IPS DF 4.7 (cell line): ENCODE measurements at regions not wholly inside any gene's neighbourhood (a gene's known extent, or its start where the extent isn't known, plus 50 kb on each side); places are given as distances from the start of the nearest gene placed in this dataset.
"Not testable (repeated sequence)": the region's sequence is repeated elsewhere in the genome, so short reads cannot be mapped to it uniquely, and the experiment has no call there.

Experiments
- DNase-seq: peaks from one replicate; pipeline ENCODE4 v3.0.0-alpha.2; 2013; ENCODE audit warnings: low spot score; ENCODE audit errors: extremely low read depth

- DNase-seq = no peak
These were observed 244.5 kb upstream of the REG3G start for GRCh38 chr2:78780864-78781583.

- DNase-seq = no peak
These were observed 243.3 kb upstream of the REG3G start for GRCh38 chr2:78782196-78782595.

- DNase-seq = no peak
These were observed 213.4 kb upstream of the REG3G start for GRCh38 chr2:78811955-78812610.

GRCh38 chr2:78814331-78814986 lies 211.0 kb upstream of the REG3G start:
- DNase-seq = no peak

- no peak for DNase-seq
These were observed 208.1 kb upstream of the REG3G start for GRCh38 chr2:78817430-78817829.

GRCh38 chr2:78832481-78832880 lies 193.0 kb upstream of the REG3G start:
- DNase-seq = no peak

GRCh38 chr2:78839259-78839658 lies 186.2 kb upstream of the REG3G start:
- DNase-seq = peak; percentile 16

GRCh38 chr2:78840311-78840710 lies 185.2 kb upstream of the REG3G start:
- not testable (repeated sequence) for DNase-seq

- DNase-seq = no peak
These were observed 179.8 kb upstream of the REG3G start for GRCh38 chr2:78845664-78846185.

GRCh38 chr2:78861546-78861945 lies 164.0 kb upstream of the REG3G start:
- peak; percentile 33 for DNase-seq

GRCh38 chr2:78864205-78864604 lies 161.3 kb upstream of the REG3G start:
- DNase-seq = no peak

- no peak for DNase-seq
These were observed 159.8 kb upstream of the REG3G start for GRCh38 chr2:78865667-78866066.

- no peak for DNase-seq
These were observed 155.0 kb upstream of the REG3G start for GRCh38 chr2:78870343-78870967.

- no peak for DNase-seq
These were observed 152.0 kb upstream of the REG3G start for GRCh38 chr2:78873526-78873925.

- no peak for DNase-seq
These were observed 149.2 kb upstream of the REG3G start for GRCh38 chr2:78876316-78876688.

GRCh38 chr2:78887446-78887845 lies 138.1 kb upstream of the REG3G start:
- DNase-seq = no peak

- DNase-seq = no peak
These were observed 134.6 kb upstream of the REG3G start for GRCh38 chr2:78890935-78891334.

GRCh38 chr2:78892295-78892694 lies 133.2 kb upstream of the REG3G start:
- DNase-seq = no peak

GRCh38 chr2:78895022-78895421 lies 130.5 kb upstream of the REG3G start:
- DNase-seq = no peak

- DNase-seq = no peak
These were observed 129.0 kb upstream of the REG3G start for GRCh38 chr2:78896536-78896935.

- no peak for DNase-seq
These were observed 118.4 kb upstream of the REG3G start for GRCh38 chr2:78907089-78907488.

GRCh38 chr2:78908973-78909372 lies 116.5 kb upstream of the REG3G start:
- no peak for DNase-seq
